ENCODE measurements at regions not wholly inside any gene's neighbourhood (a gene's known extent, or its start where the extent isn't known, plus 50 kb on each side); places are given as distances from the start of the nearest gene placed in this dataset.

DNA sequence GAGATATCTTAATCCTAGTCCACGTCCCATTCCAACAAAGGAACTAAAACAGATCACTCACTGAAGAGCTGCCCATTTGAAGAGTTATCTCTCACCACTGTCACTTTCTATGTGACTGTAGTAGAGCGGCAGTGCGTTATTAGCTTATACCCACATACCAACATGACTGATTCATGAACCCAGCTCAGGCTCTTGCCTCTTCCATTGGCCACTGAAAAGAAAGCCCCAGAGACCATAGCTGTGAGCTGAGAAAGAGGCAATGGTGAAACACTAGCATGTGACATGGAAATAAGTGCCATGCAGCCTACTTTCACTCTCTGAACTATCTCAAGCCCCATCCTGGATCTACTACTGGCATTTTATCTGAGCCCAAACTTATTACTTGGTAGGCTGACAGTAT, 151.7 kb upstream of the MOCS2 start:
- TF ChIP-seq, protein P1, sequence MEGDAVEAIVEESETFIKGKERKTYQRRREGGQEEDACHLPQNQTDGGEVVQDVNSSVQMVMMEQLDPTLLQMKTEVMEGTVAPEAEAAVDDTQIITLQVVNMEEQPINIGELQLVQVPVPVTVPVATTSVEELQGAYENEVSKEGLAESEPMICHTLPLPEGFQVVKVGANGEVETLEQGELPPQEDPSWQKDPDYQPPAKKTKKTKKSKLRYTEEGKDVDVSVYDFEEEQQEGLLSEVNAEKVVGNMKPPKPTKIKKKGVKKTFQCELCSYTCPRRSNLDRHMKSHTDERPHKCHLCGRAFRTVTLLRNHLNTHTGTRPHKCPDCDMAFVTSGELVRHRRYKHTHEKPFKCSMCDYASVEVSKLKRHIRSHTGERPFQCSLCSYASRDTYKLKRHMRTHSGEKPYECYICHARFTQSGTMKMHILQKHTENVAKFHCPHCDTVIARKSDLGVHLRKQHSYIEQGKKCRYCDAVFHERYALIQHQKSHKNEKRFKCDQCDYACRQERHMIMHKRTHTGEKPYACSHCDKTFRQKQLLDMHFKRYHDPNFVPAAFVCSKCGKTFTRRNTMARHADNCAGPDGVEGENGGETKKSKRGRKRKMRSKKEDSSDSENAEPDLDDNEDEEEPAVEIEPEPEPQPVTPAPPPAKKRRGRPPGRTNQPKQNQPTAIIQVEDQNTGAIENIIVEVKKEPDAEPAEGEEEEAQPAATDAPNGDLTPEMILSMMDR (conservative IDR thresholded peaks at IDR 0.05) = no peak
- TF ChIP-seq EZH2 (IDR thresholded peaks at IDR 0.05; ENCODE audit: low read depth) = no peak

Measured in PC-9 (cell line).